ENCODE measurements at regions not wholly inside any gene's neighbourhood (a gene's known extent, or its start where the extent isn't known, plus 50 kb on each side); places are given as distances from the start of the nearest gene placed in this dataset.

DNA sequence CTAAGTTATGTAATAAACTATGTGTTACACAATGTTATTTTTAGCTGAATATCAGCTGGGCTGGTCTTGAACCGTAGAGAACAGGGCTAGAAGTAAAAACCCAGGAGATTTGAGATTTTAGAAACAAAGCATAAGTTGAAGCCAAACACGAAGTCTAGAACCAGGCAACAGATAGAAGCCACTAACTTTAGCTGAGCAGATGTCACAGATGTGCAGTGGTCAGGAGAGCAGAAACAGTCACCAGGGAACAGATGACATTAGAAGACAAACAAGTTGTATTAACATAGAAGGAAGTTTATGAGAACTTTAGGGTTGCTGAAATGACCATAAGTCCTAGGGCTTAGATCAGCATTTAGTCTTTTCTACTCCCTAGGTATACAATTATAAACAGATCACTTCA lies 731.0 kb downstream of the ZNF385D start:
- no peak for TF ChIP-seq RFX5 (IDR thresholded peaks at IDR 0.05; ENCODE audit: low read depth, low read length)
- TF ChIP-seq, protein P1, sequence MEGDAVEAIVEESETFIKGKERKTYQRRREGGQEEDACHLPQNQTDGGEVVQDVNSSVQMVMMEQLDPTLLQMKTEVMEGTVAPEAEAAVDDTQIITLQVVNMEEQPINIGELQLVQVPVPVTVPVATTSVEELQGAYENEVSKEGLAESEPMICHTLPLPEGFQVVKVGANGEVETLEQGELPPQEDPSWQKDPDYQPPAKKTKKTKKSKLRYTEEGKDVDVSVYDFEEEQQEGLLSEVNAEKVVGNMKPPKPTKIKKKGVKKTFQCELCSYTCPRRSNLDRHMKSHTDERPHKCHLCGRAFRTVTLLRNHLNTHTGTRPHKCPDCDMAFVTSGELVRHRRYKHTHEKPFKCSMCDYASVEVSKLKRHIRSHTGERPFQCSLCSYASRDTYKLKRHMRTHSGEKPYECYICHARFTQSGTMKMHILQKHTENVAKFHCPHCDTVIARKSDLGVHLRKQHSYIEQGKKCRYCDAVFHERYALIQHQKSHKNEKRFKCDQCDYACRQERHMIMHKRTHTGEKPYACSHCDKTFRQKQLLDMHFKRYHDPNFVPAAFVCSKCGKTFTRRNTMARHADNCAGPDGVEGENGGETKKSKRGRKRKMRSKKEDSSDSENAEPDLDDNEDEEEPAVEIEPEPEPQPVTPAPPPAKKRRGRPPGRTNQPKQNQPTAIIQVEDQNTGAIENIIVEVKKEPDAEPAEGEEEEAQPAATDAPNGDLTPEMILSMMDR (conservative IDR thresholded peaks at IDR 0.05; ENCODE audit: low read depth, low read length), result no peak
- TF ChIP-seq POLR2A (IDR thresholded peaks at IDR 0.05; ENCODE audit: low read depth, low read length), result no peak
- no peak for TF ChIP-seq RAD21 (IDR thresholded peaks at IDR 0.05; ENCODE audit: low read length)
- no peak for TF ChIP-seq CEBPB (IDR thresholded peaks at IDR 0.05; ENCODE audit: low read depth, low read length)
- no peak for TF ChIP-seq MXI1 (IDR thresholded peaks at IDR 0.05; ENCODE audit: borderline replicate concordance, low read depth, low read length)
- no peak for TF ChIP-seq BHLHE40 (IDR thresholded peaks at IDR 0.05; ENCODE audit: low read depth, low read length)
- no peak for TF ChIP-seq MAFK (IDR thresholded peaks at IDR 0.05; ENCODE audit: low read depth, low read length)
- no peak for TF ChIP-seq RCOR1 (IDR thresholded peaks at IDR 0.05; ENCODE audit: insufficient replicate concordance, low read length)
- TF ChIP-seq, protein P2, sequence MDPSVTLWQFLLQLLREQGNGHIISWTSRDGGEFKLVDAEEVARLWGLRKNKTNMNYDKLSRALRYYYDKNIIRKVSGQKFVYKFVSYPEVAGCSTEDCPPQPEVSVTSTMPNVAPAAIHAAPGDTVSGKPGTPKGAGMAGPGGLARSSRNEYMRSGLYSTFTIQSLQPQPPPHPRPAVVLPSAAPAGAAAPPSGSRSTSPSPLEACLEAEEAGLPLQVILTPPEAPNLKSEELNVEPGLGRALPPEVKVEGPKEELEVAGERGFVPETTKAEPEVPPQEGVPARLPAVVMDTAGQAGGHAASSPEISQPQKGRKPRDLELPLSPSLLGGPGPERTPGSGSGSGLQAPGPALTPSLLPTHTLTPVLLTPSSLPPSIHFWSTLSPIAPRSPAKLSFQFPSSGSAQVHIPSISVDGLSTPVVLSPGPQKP (IDR thresholded peaks at IDR 0.05; ENCODE audit: borderline replicate concordance, low read depth, low read length), result no peak
